GM18870 (cell line): ENCODE measurements at regions not wholly inside any gene's neighbourhood (a gene's known extent, or its start where the extent isn't known, plus 50 kb on each side); places are given as distances from the start of the nearest gene placed in this dataset.
"Not testable (repeated sequence)": the region's sequence is repeated elsewhere in the genome, so short reads cannot be mapped to it uniquely, and the experiment has no call there.

ENCODE experiments used
- ATAC-seq: cut with Tn5 transposase; IDR thresholded peaks from one replicate; pipeline ENCODE4 v1.9.1; 2021; ENCODE audit warnings: moderate library complexity; ENCODE audit not compliant: unreplicated experiment

DNA sequence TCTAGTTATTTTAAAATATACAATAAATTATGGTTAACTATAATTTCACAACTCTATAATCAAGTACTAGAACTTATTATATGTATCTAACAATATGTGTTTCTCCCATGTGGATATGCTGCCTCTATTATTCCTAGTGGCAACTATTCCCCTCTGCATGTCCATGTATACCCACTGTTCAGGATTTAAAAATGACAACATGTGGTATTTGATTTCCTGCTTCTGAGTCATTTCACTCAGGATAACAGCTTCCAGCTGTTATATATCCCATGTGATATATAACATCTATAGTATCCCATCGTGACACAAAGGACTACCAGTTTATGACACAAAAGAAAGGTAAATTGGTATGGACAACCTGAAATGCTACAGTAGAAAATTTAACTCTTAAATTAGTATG lies 167.4 kb upstream of the TACR3 start:
- ATAC-seq = no peak

DNA sequence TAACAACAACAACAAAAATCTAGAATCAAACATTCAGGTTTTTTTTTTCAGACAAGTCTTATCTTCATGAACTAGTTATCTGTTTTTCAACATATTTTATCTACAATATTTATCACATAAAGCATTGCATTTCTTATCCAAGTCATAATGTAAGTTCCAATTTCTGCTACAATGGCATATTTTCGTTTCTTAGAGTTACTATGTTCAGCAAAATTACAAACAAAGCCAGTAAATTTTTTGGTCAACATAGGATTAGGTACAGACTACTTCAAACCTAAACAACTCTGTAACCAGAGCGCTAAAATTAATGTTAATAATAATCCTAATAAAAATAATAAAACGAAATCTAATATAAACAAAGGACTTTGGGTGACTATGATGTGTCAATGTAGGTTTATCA lies 165.4 kb upstream of the TACR3 start:
- no peak for ATAC-seq

GRCh38 chr4:103867311-103867710 lies 147.5 kb upstream of the TACR3 start:
- no peak for ATAC-seq

DNA sequence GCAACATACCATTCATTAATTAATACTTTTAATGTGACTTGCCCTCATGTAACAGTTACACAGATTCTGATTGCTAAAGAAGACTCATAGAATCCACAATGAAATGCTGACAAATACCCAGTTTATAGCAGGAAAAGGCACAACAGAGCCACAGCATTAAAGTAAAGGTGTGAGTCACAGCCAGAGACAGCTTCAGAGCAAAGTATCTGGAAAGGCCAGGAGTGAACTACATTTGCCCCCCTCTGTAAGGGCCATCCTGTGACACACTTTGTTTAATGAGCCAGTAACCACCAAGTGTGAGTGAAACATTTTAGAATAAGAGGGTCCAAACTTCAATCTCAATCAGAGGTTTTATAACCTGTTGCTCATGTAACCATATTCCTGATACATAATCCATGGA lies 133.8 kb upstream of the TACR3 start:
- no peak for ATAC-seq

DNA sequence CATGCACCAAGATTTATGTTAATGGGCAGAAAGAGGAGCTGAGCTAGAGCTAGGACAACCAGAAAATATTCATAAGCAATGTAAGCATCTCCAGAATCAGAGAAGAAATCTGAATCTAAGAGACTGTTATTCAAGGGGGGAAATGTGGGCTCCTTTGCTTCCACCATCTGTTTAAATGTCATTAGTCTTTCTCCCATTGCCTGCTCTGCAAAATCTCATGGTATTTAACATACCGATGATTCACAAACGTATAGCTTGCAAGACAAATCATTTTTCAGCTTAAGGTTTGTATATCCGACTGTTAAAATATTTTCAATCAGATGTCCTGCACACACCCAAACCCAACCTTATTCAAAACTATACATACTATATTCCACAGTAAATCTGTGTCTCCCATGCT lies 133.4 kb upstream of the TACR3 start:
- ATAC-seq = no peak

- no peak for ATAC-seq
These were observed 125.3 kb upstream of the TACR3 start for GRCh38 chr4:103845075-103845474.

DNA sequence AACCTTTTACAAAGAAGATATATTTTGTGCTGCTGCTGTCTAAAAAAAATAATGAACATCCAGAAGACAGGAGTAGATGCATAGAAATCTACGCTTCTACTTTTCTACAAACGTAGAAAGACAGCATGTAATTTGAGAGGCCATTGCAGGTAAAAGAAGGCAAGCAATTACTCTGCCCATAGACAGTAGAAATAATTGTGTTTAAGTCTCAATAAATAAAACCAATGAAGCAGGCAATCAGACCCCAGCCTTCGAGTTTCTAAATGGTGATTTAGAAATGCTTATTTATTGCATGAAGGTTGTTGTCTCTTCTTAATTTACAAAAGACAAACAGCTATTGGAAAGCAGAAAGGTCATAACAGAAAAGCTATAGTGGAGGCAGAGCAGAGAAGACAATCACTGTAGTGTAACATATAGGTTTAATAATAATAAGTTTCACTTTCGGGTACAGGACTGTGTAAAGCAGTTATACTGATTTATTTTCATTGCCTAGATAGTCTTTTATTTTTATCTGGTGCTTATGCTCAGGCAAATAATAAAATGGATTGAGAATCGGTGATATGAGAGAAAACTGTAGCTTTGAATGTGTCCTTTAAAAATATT lies 123.0 kb upstream of the TACR3 start:
- no peak for ATAC-seq

DNA sequence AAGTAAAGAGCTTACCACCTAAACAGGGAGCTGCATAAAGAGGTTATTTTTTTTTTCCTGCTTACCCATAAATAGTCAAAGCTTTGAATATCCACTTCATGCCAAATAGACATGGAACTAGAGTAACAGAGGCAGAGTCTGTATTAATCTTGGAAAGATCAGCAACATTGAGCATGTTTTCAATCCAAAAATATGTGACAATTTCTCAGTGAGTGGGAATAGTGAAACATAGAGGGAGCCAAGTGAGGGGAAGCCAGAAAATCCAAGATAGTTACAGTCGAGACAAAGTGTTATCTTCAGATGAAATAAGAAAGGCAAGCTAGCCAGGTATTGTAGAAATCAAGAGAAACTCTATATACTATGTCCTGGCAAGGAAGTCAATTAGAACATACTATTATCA lies 122.3 kb upstream of the TACR3 start:
- ATAC-seq = no peak

DNA sequence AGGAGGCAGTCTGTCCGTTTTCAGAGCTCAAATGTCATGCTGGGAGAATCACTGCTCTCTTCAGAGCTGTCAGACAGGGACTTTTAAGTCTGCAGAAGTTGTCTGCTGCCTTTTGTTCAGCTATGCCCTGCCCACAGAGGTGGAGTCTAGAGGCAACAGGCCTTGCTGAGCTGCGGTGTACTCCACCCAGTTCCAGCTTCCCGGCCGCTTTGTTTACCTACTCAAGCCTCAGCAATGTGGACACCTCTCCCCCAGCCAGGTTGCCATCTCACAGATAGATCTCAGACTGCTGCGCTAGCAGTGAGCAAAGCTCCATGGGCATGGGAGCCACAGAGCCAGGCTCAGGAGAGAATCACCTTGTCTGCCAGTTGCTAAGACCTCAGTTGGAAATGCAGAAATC lies 90.5 kb upstream of the TACR3 start:
- ATAC-seq = not testable (repeated sequence)

DNA sequence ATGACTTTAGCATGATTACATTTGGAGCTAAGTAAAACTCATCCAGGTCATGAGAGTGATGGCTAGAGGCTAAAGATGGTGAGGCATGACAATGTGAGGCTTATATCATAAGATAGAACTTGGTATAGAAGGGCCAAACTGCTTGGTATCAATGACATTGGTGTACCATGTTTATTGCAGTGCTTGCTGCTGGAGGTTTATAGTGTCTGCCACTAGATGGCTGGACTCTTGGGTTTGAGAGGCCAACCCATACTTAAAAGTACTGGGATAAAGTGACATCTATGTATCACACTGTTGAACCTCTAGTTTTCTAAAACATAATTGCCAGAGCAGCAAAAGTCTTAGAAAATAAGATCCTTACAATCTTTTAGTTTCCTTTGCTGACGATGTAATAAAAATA lies 83.0 kb upstream of the TACR3 start:
- no peak for ATAC-seq

DNA sequence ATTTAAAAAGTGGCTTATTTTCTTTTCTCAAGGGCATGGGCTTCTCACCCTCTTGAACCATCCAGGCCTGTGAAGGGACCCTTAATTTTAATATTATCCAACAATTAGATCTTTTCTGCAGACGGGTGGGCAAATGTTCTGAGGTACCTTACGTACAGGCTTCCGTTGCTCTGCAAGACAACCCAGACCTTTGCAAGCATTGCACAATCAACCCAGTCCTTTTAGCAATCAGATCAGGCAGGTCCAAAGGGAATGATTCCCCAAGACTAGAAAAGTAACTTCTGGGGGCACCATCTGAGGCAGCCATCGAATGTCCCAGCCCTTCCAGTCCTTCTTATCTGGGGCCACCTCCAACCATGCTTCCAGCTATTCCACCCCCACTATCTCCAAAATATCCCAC lies 67.3 kb upstream of the TACR3 start:
- ATAC-seq = no peak

DNA sequence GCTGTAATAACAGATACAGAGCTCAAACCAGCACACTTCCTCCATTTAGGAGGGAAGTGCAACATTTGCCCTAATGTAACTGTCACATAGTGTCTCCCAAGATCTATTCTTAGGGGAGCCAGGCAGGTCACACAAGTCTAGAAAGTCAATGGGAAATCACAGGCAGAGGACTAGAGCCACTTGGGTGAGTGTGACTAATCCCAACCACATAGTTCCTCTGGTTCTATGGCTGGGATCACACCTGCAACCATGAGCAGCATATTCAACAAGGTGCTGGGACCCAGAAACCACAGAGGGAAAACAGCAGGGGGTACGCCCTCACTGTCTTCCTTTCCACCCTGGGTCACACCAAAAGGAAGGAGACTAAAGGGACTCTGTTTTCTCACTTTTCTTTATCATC lies 66.8 kb upstream of the TACR3 start:
- no peak for ATAC-seq

DNA sequence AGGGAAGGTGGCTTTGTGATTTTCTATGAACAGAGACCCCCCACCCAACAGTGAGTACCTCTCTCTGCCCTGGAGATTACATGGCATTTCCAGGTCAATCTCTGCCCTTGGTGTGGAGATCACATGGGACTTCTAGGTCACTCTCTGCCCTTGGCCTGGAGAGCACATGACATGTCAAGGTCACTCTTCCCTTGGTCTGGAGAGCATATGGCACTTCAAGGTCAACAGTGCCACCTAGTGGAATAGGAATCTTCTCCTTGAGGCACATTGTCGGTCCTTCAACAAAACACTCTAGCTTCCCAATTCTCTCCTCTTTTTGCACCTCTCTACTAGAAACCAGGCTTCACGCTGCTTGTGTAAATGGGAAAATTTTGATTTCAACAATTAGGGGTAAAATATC lies 66.2 kb upstream of the TACR3 start:
- ATAC-seq = no peak

DNA sequence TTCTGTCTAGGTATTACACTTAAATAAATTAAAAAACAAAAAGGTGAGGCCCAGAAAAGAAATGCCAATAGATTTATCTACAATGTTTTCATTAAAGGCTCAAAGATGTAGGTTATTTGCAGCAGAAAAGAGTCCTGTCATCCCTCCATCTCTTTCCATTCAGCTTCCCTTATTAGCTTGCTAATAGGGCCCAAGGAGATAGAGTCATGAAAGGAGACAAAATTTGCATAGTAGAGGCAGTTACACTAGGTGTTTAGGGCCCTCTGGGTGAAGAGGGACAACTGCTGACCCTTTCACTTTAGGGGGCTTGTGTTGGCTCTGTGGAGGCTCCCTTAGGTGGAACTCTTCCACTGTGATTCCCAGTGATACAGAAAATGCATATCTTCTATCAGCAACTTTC lies 58.4 kb upstream of the TACR3 start:
- ATAC-seq = no peak

DNA sequence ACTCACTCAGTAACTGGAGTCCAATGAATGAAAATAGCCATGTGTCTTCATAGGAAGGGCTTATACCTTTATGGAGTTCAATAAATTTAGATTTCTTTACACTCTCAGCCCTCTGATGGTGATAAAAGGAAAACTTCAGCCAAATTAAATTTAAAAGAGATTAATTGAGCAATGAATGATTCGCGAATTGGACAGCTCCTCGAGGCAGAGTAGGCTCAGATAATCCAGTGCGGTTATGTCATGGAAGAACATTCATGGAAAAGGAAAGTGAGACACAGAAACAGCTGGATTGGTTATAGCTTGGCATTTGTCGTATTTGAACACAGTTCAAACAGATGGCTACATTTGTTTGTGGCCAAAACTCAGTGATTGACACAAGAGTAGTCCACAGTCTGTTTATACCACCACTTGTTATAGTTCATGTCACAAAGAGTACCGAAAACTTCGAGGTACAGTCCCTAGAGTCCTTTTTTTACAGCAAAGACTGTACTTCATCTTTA lies 54.6 kb upstream of the TACR3 start:
- ATAC-seq = no peak

DNA sequence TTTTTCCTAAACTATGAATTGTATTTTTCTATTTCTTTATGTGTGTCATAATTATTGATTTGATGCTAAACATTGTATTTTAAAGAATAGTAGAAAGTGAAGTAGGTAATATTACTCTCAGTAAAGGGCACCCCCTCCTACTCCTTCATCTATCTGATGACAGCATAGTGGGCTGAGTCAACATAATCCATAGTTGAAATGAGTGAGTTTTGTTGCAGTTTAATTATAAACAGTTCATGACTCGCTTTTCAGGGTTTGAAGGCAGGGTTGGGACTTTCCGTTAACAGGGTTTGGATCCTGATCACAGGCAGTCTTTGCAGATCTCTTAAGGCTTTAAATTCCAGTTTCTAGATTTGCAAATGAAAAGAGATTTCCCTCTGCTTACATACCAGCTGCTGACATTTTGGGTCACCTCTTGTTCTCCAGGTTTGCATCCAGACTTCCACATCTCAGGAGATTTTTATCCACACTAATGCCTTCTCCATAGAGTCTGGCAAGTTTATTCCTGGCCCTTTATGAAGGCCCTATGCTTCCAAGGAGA lies 54.0 kb upstream of the TACR3 start:
- no peak for ATAC-seq
